Stimulated activated CD8-positive, alpha-beta memory T cell treated with anti-CD3 and anti-CD28 coated beads, Interleukin-7, amount 100 ng/mL, for 1 hour (primary cell): ENCODE measurements at regions not wholly inside any gene's neighbourhood (a gene's known extent, or its start where the extent isn't known, plus 50 kb on each side); places are given as distances from the start of the nearest gene placed in this dataset.

Source experiments
- DNase-seq, 2 donors: peaks; one replicate each; pipeline ENCODE4 v3.0.0-alpha.2; 2020; ENCODE audit warnings: low read depth in 2 of 2

DNA sequence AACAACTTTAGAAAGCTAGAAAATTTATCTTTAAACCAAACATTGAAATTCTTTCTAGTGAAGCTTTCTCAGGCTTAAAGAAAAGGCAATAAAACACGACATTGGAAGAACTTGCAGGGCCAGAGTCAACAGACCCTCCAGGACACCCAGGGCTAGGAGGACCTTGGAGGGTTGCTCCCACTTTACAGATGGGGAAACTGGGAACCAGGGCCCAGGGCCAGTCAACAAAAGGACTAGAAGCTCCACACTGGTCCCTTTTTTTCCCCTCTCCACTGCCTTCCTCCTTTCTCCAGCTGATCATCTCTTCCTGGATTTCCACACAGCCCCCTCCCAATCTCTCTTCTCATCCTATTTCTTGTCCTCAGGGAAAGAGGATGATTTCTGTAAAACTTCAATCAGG is 307.7 kb upstream of the CDH5 start:
- no peak for DNase-seq

DNA sequence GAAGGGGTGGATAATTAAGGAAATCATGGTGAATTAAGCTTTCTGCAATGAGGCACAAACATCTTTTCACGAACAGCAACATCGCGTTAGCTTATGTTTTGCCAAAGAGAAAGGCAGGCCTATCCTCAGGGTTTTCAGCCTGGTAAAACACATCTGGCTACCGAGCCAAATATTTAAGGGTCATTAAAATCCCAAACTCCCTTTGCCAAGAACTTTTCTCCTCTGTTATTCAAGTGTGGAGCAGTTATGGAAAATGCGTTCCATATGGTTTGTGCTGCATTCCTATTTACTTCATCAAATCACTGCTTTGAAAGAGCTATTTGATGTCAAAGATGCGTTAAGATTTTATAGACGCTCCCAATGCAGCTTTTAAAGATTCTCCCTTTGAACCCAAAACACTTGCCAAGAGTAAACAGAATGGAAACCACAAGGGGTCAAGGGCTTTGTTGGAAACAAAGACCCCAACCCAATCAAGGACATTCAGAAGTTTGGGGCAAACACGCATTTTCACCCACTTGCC is 308.3 kb upstream of the CDH5 start:
- no peak for DNase-seq

DNA sequence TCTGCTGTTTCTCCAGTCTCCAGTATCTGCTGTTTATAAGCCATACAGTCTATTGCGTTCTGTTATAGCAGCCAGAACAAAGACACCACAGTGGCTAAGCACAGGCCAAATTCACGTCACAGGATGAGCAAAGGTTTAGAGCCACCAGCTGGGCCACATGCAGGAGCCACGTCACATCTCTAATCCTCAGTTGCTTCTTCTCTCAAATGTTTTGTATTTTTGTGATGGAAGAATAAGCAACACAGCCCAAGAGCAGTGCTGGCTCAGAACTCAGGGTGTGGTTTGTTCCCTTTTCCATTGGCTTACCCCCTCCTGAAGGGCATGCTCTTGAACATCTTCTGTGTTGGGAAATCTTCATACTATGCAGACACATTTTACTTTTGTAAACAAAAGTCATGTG is 309.4 kb upstream of the CDH5 start:
- DNase-seq = no peak

DNA sequence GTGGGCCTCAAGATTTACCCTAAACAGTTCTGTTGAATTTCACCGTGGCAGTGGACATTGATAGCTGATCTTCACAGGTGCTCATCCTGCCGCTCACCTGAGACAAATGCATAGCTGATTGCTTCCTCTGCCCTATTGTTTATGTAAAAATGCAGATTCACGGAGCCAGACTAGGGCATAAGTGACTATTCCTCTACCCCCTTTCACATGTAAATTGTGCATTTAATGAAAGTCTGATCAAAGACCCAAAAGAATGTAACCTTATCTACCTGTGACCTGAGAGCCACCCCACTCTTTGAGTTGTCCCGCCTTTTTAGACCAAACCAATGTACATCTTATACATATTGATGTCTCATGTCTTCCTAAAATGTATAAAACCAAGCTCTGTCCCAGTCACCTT is 312.4 kb upstream of the CDH5 start:
- no peak for DNase-seq

DNA sequence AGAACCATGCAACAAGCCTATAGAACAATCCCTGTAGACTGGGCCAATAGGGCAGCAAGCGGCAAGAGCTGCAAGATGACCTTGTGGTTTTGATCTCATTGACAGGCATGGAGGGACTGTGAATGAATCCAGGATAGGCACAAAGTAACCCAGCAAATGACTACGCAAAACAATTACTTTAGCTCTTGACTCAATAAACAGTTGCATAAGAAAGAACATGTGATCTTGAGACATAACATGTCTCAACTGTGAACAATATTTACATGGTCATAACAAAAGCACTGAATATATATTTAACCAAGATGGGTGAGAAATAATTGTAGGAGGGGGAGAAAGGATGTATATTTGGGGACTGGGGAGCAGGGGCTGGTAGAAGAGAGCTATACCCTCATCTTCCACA is 313.7 kb upstream of the CDH5 start:
- no peak for DNase-seq

DNA sequence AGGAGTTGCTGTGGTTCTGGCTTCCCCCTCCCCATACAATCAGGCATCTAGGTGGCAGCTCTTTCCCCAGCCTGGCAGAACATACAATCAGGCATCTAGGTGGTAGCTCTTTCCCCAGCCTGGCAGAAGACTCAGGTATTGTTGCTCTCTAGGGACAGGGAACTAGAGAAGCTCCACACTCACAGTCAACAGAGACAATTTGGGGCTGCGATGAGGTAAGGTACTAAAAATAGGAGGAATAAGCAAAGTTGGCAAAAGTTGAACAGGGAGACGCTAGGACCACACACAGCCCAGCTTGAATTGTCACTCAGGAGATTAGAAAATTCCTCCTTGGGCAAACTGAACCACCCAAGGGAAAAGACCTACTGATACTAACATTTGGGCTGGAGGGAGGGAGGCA is 315.5 kb upstream of the CDH5 start:
- DNase-seq = no peak

DNA sequence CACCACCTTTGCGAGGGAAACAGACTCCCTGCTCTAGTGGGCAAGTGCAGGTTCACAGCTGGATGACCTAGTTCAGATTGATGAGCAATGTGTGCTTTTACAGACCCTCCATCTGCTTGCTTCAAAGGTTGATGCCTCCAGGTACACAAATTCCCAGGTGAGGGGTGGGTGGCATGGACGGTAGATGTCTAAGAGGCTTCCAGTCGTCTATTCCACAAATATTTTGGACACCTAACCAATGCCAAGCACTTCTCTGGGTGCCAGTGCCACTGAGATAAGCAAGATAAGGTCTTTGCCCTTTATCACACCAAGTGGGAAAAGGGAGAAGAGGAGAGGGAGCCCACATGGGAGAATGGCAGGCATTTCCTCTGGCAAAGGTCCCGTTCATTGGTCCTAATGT is 316.6 kb upstream of the CDH5 start:
- DNase-seq = no peak

DNA sequence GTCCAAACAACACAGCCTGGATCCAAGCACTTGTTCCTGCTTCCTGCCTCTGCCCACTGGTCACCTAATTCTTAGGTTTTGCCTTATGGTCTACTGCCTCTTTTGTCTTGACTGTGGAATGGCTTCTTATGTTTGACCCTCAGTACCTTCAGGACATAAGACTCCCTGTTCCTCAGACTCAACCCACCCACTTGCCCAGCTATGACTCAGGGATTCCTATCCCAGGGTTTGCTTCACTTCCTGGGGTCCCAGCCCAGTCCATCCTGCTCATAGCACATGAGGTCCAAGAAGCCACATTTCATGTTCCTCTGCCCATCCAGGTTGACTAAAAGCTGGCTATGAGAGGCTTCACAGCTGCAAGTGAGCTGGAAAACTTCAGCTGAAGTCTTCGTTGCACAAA is 320.9 kb upstream of the CDH5 start:
- no peak for DNase-seq

DNA sequence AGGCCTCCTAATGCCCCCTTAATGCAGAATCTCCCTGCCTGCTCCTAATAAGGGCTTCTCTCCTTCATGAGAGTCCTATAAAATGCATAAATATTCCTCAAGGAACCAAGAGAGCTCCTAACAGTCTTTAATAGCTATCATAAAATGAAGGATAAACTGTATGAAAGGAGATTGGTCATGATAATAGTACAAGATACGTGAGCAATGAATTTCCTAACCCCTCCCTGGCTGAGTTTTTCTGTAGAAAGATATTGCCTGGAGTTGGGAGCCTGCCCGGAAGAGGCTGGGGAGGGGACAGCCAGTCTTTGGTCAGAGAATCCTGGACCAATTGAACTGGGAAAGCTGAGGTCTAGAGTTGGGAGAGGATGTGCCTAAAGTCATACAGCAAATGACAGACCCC is 321.9 kb upstream of the CDH5 start:
- no peak for DNase-seq

DNA sequence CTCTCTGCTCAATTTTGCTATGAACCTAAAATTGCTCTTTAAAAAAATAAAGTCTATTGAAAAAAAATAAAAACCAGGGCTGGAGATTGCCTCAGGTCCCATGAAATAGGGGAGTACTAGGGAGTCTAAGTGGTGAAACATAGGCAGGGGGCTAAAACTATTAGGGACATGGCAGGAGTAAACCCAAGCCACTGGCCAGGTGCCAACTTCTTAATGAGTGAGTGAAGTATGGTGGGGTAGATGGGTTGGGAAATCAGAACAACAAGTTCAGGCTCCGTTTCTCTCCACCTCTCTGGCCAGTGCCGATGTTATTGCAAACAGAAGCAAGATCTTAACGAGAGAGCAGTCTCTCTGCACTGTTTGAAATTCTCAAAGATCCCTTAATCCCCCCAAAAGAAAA is 322.4 kb upstream of the CDH5 start:
- no peak for DNase-seq

DNA sequence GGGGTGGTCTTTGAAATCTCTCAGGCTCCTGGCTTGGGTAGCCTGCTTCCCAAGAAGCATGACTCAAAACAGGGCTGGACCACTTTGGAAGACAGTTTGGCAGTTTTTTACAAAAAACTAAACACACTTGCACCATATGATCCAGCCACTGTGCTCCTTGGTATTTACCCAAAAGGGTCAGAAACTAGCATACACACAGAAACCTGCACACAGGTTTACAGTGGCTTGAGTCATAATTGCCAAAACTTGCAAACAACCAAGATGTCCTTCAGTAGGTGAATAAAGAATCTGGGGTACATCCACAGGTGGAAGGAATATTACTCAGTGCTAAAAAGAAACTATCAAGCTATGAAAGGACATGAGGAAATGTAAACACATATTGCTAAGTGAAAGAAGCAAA is 323.2 kb upstream of the CDH5 start:
- DNase-seq = no peak

DNA sequence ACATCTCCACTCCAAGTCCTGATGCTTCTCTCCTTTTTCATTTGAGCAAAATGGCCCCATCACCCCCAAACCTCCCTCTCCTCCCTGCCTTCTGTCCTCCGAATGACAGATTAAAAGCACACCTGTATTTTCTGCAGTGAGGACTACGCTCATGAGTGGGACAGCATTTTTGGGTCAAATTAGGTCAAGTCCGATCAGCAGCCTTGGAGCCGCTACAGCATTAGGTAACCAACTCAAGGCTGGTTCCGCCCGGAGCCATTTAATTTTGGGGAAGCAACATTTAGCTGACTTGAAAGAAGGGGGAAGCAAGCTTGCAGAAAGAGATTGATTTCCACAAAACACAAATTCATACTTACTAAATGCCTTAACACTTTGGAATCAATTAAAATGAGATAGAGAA is 324.1 kb upstream of the CDH5 start:
- DNase-seq = no peak

DNA sequence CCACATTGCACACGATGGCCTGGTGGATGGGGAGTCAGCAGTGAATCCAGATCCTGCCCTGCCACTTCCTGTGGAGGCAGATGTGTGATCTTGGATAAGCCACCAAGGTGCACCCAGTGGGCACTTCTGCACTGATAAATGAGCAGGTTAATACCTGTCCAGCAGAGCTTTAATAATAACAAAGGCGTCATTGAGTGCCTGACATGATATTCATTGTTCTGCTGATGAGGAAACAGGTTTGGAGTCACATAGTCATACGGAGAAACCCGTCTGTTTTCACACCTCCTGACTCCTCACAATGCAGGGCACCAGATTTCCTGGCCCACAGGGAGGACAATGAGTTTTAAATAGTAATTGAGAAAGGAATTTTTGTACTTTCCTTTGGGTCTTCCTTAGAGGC is 324.6 kb upstream of the CDH5 start:
- DNase-seq = no peak

DNA sequence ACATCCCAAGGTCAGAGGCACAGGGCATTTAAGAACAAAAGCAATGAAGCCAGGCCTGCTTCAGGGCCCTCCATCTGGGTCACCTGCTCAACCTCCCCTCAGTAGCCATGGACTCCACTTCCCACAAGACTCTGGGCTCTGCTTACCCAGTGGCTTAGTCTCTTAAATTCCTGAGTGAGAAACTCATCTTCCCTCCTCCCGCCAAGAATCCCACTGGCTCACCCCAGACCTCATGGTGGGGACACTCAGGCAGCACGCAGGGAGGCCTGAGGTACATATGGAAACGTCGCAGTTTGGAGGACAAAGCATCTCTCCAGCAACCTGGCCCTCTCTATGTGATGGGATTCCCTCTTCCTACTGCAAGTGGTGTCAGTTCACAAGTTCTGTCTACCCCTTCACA is 326.7 kb upstream of the CDH5 start:
- no peak for DNase-seq

DNA sequence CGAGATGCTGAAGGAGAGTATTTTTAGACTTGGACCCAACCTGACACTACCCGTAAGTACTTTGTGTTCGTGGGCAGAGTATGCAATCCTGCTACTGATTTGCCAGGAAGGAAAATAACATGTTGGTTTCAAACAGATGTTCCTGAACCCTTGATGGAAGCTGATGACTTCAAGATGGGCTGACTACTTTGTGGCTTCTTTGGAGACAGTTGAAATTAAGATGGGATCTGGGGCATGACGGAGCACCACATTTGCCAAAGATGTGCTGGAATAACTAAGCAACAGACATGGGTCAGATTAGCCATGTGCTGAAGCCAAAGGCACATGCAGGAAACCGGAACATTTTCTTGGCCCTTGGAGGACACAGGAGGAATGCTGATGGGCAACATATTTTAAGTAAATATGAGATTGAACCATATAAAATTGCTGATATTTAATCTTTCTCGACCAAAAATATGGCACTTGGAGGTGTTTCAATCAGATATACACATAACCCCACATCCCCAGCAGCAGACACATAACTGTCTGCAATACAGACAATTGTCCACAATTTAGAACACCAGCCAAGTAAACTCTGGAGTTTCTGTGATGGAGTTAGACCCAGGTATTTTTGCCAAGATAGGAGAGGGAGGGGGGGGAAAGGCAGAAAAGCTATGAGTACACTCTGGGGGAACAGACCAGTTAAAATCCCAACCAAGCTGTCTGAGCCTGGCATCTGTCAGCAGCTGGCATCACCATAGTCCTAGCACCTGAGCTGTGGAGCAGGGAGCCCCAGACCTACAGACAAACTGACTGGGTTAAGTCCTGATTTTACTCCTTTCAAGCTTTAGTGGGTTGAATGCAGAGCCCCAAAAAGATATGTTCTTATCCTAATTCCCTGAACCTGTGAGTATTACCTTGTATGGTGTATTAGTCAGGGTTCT is 329.4 kb upstream of the CDH5 start:
- no peak for DNase-seq

DNA sequence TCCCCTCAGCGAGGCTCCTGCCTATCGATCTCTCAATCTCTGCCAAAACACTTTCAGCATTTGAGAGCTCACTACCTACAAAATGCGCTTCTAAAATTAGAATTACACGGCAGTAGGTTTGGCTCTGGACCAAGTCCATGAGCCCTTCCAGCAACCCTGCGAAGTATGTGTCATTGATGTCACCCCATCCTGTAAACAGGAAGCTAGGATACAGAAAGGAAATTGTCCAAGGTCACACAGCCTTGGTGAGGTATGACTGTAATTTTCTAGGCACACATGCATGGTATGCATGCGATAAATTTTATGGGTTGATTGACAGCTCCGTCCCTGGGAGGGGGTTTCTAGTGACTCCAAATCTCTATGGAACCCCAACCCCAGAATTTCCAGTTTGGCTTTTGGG is 330.3 kb upstream of the CDH5 start:
- no peak for DNase-seq

DNA sequence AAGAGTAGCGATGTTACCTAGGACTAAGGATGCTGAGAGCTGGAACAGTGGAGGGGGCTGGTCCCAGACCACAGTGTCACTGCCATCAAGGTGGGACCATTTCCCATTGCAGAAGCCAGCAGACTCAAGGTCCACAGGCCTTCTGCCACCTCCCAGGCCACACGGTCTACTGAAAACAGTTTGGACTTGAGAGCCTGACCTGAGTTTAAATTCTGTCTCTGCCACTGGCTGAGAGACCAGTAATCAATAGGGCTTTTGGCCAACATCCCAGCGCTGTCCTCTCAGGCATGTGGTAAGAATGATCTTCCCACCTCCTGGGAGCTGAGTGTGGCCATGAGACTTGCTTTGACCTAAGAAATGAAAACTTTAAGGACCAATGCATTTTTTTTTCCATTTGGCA is 331.4 kb upstream of the CDH5 start:
- DNase-seq = no peak

DNA sequence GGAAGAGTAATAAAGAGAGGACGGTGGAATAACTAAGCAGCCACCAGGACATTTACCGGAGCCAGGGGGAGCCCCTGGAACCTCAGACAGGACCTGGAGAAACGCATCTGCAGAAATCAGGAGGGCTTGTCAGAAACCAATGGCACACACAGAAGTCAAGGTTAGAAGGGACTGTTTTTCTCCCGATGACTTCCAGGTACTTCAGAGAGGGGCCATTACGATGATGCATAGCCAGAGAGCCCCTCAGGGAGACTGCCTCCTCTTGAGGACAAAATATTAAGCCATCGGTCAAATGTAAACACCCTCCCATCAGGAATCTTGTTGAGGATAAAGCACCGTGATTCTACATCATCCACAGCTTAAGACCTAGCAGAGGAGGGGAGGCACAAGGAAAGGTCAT is 333.6 kb upstream of the CDH5 start:
- no peak for DNase-seq

DNA sequence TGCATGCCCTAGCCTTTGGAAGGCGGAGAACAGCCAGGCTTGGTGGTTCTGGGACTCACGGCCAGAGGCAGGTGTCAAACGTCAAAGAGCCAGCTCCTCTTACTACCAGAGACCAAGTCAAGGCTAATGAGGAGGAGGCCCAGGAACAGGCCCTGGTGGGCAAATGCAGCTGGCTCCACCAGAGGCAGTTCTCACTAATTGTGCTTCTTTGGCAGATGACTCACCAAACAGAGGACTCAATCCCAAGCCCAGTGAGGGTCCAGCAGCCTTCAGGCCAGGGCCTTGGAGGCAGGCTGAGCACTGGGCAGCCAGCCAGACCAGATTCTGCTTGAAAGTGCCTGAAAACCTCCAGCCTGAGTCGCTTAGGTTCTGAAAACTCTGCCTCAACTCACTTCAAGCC is 336.5 kb upstream of the CDH5 start:
- DNase-seq = no peak

DNA sequence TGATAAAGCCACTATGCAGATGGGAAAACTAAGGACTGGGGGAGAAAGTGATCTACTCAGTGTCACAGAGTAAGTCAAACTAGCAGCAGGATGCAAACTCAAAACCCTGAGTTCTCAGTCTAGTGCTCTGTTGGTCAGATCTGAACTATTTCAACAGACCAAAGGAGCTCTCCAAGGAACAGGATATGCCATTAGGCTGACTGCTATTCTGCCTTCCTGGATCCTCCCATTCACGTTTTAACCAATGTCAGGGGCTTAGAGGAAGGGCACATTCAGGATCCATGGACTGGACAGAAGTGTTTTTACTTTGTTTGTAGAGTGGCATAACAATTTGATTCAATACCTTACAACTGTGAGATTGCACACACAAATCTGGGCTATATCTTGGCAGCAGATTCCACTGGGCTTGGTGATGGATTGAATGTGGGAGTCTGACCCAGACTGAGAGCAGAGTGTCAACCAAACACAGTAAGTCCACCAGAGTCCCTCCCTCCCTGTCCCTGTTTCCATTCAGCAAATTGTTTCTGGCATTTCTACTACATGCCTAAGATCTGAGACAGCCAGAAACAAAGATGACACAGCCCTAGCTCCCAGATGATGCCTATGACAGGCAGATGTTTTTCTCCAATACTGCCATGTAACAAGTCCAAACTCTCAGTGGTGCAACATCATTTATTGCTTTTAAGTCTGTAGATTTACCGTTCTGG is 337.8 kb upstream of the CDH5 start:
- no peak for DNase-seq

DNA sequence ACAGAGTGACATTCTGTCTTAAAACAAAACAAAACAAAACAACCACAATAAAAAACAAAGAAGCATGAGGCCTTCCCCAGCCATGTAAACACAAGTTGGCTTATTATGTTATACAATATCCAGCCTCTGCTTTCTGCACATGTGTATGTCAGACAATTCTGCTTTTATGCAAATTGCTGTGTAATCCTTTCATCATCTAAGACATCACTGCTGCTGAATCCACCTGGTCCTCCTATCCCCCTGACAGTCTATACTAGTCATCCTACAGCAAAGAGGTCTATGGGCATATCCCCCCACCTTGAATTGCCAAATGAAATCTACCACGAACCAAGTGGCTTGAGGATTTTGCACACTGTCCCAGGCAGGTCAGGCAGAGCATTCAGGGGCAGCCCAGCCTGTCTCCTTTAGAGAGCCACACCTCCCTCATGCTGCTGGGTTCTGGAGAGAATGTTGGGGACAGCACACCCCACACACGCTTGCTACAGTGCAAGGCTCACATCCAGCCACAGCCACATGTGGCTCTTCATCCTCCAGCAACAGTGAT is 339.6 kb upstream of the CDH5 start:
- no peak for DNase-seq

DNA sequence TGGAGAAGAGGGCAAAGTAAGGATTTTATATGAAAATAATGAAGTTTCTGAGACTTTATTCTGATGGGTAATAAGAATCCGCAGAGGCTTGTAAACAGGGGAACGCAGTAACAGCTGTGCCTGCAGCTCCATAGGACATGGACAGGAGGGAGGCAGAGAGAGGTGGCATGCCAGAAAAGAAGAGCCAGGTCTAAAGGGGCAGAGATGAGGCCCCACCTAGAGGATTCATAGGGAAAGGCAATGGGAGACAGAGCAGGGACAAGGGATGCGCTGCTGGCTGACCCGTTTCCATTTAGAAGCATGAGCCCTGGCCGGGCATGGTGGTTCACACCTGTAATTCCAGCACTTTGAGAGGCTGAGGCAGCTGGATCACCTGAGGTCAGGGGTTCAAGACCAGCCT is 340.3 kb upstream of the CDH5 start:
- DNase-seq = no peak

DNA sequence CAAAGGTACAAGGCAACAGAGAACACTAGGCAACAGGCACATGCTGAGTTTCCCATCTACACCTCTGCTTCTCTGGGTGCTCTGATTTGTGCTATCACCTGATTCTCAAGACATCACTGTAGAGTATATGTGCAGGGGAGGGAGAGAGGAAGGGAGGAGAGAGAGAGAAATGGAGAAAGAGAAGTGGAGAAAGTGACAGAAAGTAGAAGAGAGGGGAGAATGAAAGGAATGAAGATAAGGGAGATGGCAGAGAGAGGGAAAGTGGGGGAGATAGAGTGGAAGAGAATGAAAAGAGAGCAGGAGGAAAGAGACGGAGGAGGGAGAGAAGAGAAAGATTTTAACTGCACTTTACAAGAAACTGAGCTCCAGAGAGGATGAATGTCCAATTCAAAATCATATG is 340.7 kb upstream of the CDH5 start:
- DNase-seq = no peak
